Parathyroid adenoma (tissue), 2 donors: ENCODE measurements at regions not wholly inside any gene's neighbourhood (a gene's known extent, or its start where the extent isn't known, plus 50 kb on each side); places are given as distances from the start of the nearest gene placed in this dataset.

ENCODE experiments used
- H2AFZ ChIP-seq: fragments of 300-600 bp; sonication (generic); one replicate; pipeline ENCODE4 v1.7.0; 2017; ENCODE audit warnings: antibody characterized with exemption, mild to moderate bottlenecking
- H3K27ac ChIP-seq: fragments of 300-600 bp; sonication (generic); one replicate; pipeline ENCODE4 v1.7.0; 2017
- H3K27me3 ChIP-seq: fragments of 300-600 bp; sonication (generic); one replicate; pipeline ENCODE4 v1.7.0; 2017; ENCODE audit warnings: low read length; ENCODE audit not compliant: control insufficient read depth, insufficient read depth
- H3K36me3 ChIP-seq: fragments of 300-600 bp; sonication (generic); one replicate; pipeline ENCODE4 v1.7.0; 2017; ENCODE audit warnings: low read length; ENCODE audit not compliant: control insufficient read depth, insufficient read depth
- H3K4me1 ChIP-seq: fragments of 300-600 bp; sonication (generic); one replicate; pipeline ENCODE4 v1.7.0; 2017; ENCODE audit warnings: control low read depth
- H3K4me2 ChIP-seq: fragments of 300-600 bp; sonication (generic); one replicate; pipeline ENCODE4 v1.7.0; 2017; ENCODE audit warnings: low read length
- H3K4me3 ChIP-seq: fragments of 300-600 bp; sonication (generic); one replicate; pipeline ENCODE4 v1.7.0; 2017; ENCODE audit warnings: low read depth, low read length
- H3K79me2 ChIP-seq: fragments of 300-600 bp; sonication (generic); one replicate; pipeline ENCODE4 v1.7.0; 2017; ENCODE audit warnings: control low read depth
- H3K9ac ChIP-seq: fragments of 300-600 bp; sonication (generic); one replicate; pipeline ENCODE4 v1.7.0; 2017; ENCODE audit warnings: mild to moderate bottlenecking
- H3K9me3 ChIP-seq: fragments of 300-600 bp; sonication (generic); one replicate; pipeline ENCODE4 v1.7.0; 2017; ENCODE audit warnings: low read length; ENCODE audit not compliant: control insufficient read depth
- CTCF ChIP-seq: fragments of 300-600 bp; sonication (generic); IDR thresholded peaks from one replicate; pipeline ENCODE4 v1.7.0; 2017; ENCODE audit warnings: antibody characterized with exemption, mild to moderate bottlenecking
- donor health status: primary hyperparathyroidism.

GRCh38 chr13:28586439-28587173 is 72.3 kb upstream of the POMP start:
- Histone ChIP-seq H3K36me3 (no peaks in the 10 kb centered on the region), H2AFZ (no peak overlapping the region), H3K9me3 (no peaks in the 10 kb centered on the region), H3K4me3 (no peak overlapping the region), H3K4me2 (no peak overlapping the region), H3K79me2 (no peaks in the 10 kb centered on the region), H3K27ac (no peak overlapping the region), H3K9ac (no peak overlapping the region), H3K4me1 (no peaks in the 10 kb centered on the region), H3K27me3 (no peaks in the 10 kb centered on the region)
- TF ChIP-seq CTCF: no peak

GRCh38 chr13:28585561-28585960 is 73.4 kb upstream of the POMP start:
- H3K27ac ChIP-seq: no peak overlapping the region
- H3K36me3 ChIP-seq: no peaks in the 10 kb centered on the region
- H3K4me2 ChIP-seq: no peak overlapping the region
- no peaks in the 10 kb centered on the region for H3K27me3 ChIP-seq
- TF ChIP-seq CTCF: no peak
- no peak overlapping the region for H2AFZ ChIP-seq
- H3K79me2 ChIP-seq: no peaks in the 10 kb centered on the region
- H3K4me3 ChIP-seq: no peak overlapping the region
- H3K9ac ChIP-seq: no peak overlapping the region
- H3K9me3 ChIP-seq: no peaks in the 10 kb centered on the region
- no peaks in the 10 kb centered on the region for H3K4me1 ChIP-seq

GRCh38 chr13:28584873-28585381 is 74.0 kb upstream of the POMP start:
- Histone ChIP-seq H2AFZ (no peak overlapping the region), H3K9me3 (no peaks in the 10 kb centered on the region), H3K27ac (no peak overlapping the region), H3K27me3 (no peaks in the 10 kb centered on the region), H3K4me1 (no peaks in the 10 kb centered on the region), H3K4me2 (no peak overlapping the region), H3K36me3 (no peaks in the 10 kb centered on the region), H3K4me3 (no peak overlapping the region), H3K9ac (no peak overlapping the region), H3K79me2 (no peaks in the 10 kb centered on the region)
- TF ChIP-seq CTCF: no peak

GRCh38 chr13:28583651-28584091 is 75.3 kb upstream of the POMP start:
- Histone ChIP-seq H2AFZ (no peak overlapping the region), H3K4me3 (no peak overlapping the region), H3K9me3 (no peaks in the 10 kb centered on the region), H3K4me1 (no peaks in the 10 kb centered on the region), H3K79me2 (no peaks in the 10 kb centered on the region), H3K27me3 (no peaks in the 10 kb centered on the region), H3K4me2 (no peak overlapping the region), H3K36me3 (no peaks in the 10 kb centered on the region), H3K9ac (no peak overlapping the region), H3K27ac (no peak overlapping the region)
- TF ChIP-seq CTCF: no peak

- H3K27ac ChIP-seq: no peak overlapping the region
- no peaks in the 10 kb centered on the region for H3K9me3 ChIP-seq
- no peaks in the 10 kb centered on the region for H3K27me3 ChIP-seq
- H3K4me1 ChIP-seq: no peaks in the 10 kb centered on the region
- H3K79me2 ChIP-seq: no peaks in the 10 kb centered on the region
- no peaks in the 10 kb centered on the region for H3K36me3 ChIP-seq
- no peak overlapping the region for H3K4me2 ChIP-seq
- H3K4me3 ChIP-seq: no peak overlapping the region
- H2AFZ ChIP-seq: no peak overlapping the region
- TF ChIP-seq CTCF: no peak
- H3K9ac ChIP-seq: no peak overlapping the region
These were observed 76.1 kb upstream of the POMP start for GRCh38 chr13:28582892-28583240.
